HG02938 (cell line): ENCODE measurements at regions not wholly inside any gene's neighbourhood (a gene's known extent, or its start where the extent isn't known, plus 50 kb on each side); places are given as distances from the start of the nearest gene placed in this dataset.
"Not testable (repeated sequence)": the region's sequence is repeated elsewhere in the genome, so short reads cannot be mapped to it uniquely, and the experiment has no call there.

Source experiments
- ATAC-seq: cut with Tn5 transposase; IDR thresholded peaks from one replicate; pipeline ENCODE4 v1.9.1; 2021; ENCODE audit warnings: mild to moderate bottlenecking, moderate library complexity; ENCODE audit not compliant: unreplicated experiment

- ATAC-seq: no peak
Observed at GRCh38 chr13:61965756-61966155, 550.1 kb upstream of the PCDH20 start.

- no peak for ATAC-seq
Observed at GRCh38 chr13:61960981-61961380, 545.3 kb upstream of the PCDH20 start.

GRCh38 chr13:61954092-61954491 is 538.4 kb upstream of the PCDH20 start:
- no peak for ATAC-seq

- no peak for ATAC-seq
Observed at GRCh38 chr13:61950828-61951227, 535.2 kb upstream of the PCDH20 start.

GRCh38 chr13:61944329-61944929 is 528.8 kb upstream of the PCDH20 start:
- ATAC-seq: no peak

GRCh38 chr13:61935710-61936109 is 520.1 kb upstream of the PCDH20 start:
- no peak for ATAC-seq

- no peak for ATAC-seq
Observed at GRCh38 chr13:61927648-61928047, 512.0 kb upstream of the PCDH20 start.

GRCh38 chr13:61918841-61919240 is 503.2 kb upstream of the PCDH20 start:
- no peak for ATAC-seq

- no peak for ATAC-seq
Observed at GRCh38 chr13:61916483-61916882, 500.8 kb upstream of the PCDH20 start.

GRCh38 chr13:61913183-61913582 is 497.5 kb upstream of the PCDH20 start:
- no peak for ATAC-seq

- ATAC-seq: no peak
Observed at GRCh38 chr13:61908906-61909615, 493.4 kb upstream of the PCDH20 start.

- no peak for ATAC-seq
Observed at GRCh38 chr13:61905054-61905453, 489.4 kb upstream of the PCDH20 start.

- ATAC-seq: no peak
Observed at GRCh38 chr13:61901946-61902541, 486.4 kb upstream of the PCDH20 start.

- ATAC-seq: no peak
Observed at GRCh38 chr13:61900033-61900432, 484.4 kb upstream of the PCDH20 start.

- no peak for ATAC-seq
Observed at GRCh38 chr13:61898207-61898606, 482.6 kb upstream of the PCDH20 start.

GRCh38 chr13:61891401-61891800 is 475.8 kb upstream of the PCDH20 start:
- no peak for ATAC-seq

- no peak for ATAC-seq
Observed at GRCh38 chr13:61884830-61885229, 469.2 kb upstream of the PCDH20 start.

GRCh38 chr13:61880578-61881283 is 465.1 kb upstream of the PCDH20 start:
- ATAC-seq: peak; percentile 76

- ATAC-seq: not testable (repeated sequence)
Observed at GRCh38 chr13:61878565-61878964, 462.9 kb upstream of the PCDH20 start.

- no peak for ATAC-seq
Observed at GRCh38 chr13:61874970-61875579, 459.4 kb upstream of the PCDH20 start.

GRCh38 chr13:61873717-61874116 is 458.1 kb upstream of the PCDH20 start:
- ATAC-seq: no peak
